Breast epithelium (tissue), 4 donors: ENCODE measurements at regions not wholly inside any gene's neighbourhood (a gene's known extent, or its start where the extent isn't known, plus 50 kb on each side); places are given as distances from the start of the nearest gene placed in this dataset.

Experiments
- DNase-seq, 2 donors: peaks; one replicate each; pipeline ENCODE4 v3.0.0-alpha.2; 2019; ENCODE audit warnings: low spot score in 2 of 2
- H3K27ac ChIP-seq, 2 donors: fragments of 200-600 bp; sonication (generic) in 1 of 2; one replicate each; pipeline ENCODE4 v1.5.1; 2016 to 2019; ENCODE audit warnings: mild to moderate bottlenecking in 1 of 2
- H3K27me3 ChIP-seq, 2 donors: fragments of 200-600 bp; sonication (generic) in 1 of 2; one replicate each; pipeline versions ENCODE4 v1.5.1 to v1.6.0; 2017 to 2019; ENCODE audit warnings: control low read depth in 1 of 2, mild to moderate bottlenecking in 1 of 2
- H3K36me3 ChIP-seq: fragments of 200-600 bp; one replicate; pipeline ENCODE4 v1.5.1; 2019
- H3K4me1 ChIP-seq, 2 donors: fragments of 200-600 bp; sonication (generic); one replicate each; pipeline ENCODE4 v1.5.1; 2016 to 2019; ENCODE audit warnings: control low read depth in 1 of 2
- H3K4me3 ChIP-seq, 3 donors: fragments of 200-600 bp; sonication (generic); 1 replicate in 2 of 3; 2 replicates in 1 of 3; pipeline ENCODE4 v1.5.1; 2016 to 2019; ENCODE audit warnings: mild to moderate bottlenecking in 3 of 3, moderate library complexity in 2 of 3
- H3K9me3 ChIP-seq, 2 donors: fragments of 200-600 bp; sonication (generic) in 1 of 2; one replicate each; pipeline ENCODE4 v1.5.1; 2016 to 2019; ENCODE audit warnings: control low read depth in 1 of 2
- CTCF ChIP-seq, 3 donors: fragments of 450-650 bp; IDR thresholded peaks; one replicate each; pipeline ENCODE4 v1.5.1; 2016 to 2017; ENCODE audit warnings: antibody characterized with exemption in 3 of 3, mild to moderate bottlenecking in 3 of 3, moderate library complexity in 3 of 3
- POLR2A ChIP-seq: fragments of 450-650 bp; IDR thresholded peaks from one replicate; pipeline ENCODE4 v1.6.1; 2016; ENCODE audit warnings: antibody characterized with exemption, mild to moderate bottlenecking, moderate library complexity
- POLR2AphosphoS5 ChIP-seq, 3 donors: sonication (generic); formaldehyde crosslinking; IDR thresholded peaks; one replicate each; pipeline ENCODE4 v1.6.1; 2017; ENCODE audit warnings: antibody characterized with exemption in 3 of 3
- intact Hi-C: fragments of 100-400 bp; cut with DNase I; formaldehyde crosslinking; loops from one replicate; pipeline ENCODE4 v1.15.1; 2023; ENCODE audit warnings: low total_unique reads

- H3K36me3 ChIP-seq: no peaks in the 10 kb centered on the region
- no peaks in the 10 kb centered on the region for H3K9me3 ChIP-seq
- H3K27ac ChIP-seq: no peak overlapping the region
- H3K27me3 ChIP-seq: no peaks in the 10 kb centered on the region
- DNase-seq: no peak
- intact Hi-C loops: no loop called here
- no peak overlapping the region for H3K4me3 ChIP-seq
- H3K4me1 ChIP-seq: no peaks in the 10 kb centered on the region
- TF ChIP-seq POLR2A (no peak), CTCF (IDR thresholded peaks at IDR 0.05) (no peak), POLR2AphosphoS5 (IDR thresholded peaks at IDR 0.05) (no peak)
Measured at GRCh38 chr15:37340438-37340837, 240.1 kb upstream of the MEIS2 start.

- intact Hi-C loops: no loop called here
- DNase-seq: no peak
Measured at GRCh38 chr15:37359101-37359892, 258.9 kb upstream of the MEIS2 start.

DNA sequence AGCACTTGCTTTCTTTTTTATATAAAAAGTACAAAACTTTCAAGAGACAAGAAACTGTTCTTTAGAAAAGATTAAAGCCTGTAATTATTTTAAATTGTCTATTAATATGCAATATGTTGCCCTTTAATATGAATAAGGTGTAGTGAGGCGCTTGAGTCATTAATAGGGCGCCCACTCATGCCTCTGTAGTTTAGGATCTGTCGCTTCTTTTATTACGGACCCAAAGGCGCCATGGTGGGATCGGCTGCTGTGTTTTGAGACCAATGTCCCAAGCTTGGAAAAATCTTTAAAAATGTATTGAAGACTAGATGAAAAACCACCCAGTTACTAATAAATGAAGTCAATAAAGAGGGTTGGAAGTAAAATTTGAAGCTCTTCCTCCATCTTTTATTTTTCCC, 259.5 kb upstream of the MEIS2 start:
- H3K27ac ChIP-seq: no peak overlapping the region
- H3K9me3 ChIP-seq: no peaks in the 10 kb centered on the region
- no peaks in the 10 kb centered on the region for H3K27me3 ChIP-seq
- no peaks in the 10 kb centered on the region for H3K4me1 ChIP-seq
- no peak for TF ChIP-seq POLR2A
- TF ChIP-seq POLR2AphosphoS5 (IDR thresholded peaks at IDR 0.05): no peak
- no peak for TF ChIP-seq CTCF (IDR thresholded peaks at IDR 0.05)
- intact Hi-C loops: no loop called here
- no peaks in the 10 kb centered on the region for H3K36me3 ChIP-seq
- H3K4me3 ChIP-seq: no peak overlapping the region
- DNase-seq: no peak

More at GRCh38 chr15:37359101-37359892, 258.9 kb upstream of the MEIS2 start:
- no peaks in the 10 kb centered on the region for H3K9me3 ChIP-seq
- no peak overlapping the region for H3K27ac ChIP-seq
- no peak overlapping the region for H3K4me3 ChIP-seq
- H3K36me3 ChIP-seq: no peaks in the 10 kb centered on the region
- H3K4me1 ChIP-seq: no peaks in the 10 kb centered on the region
- no peaks in the 10 kb centered on the region for H3K27me3 ChIP-seq
- no peak for TF ChIP-seq POLR2A

GRCh38 chr15:37360724-37361123, 260.4 kb upstream of the MEIS2 start:
- H3K4me1 ChIP-seq: no peaks in the 10 kb centered on the region
- H3K4me3 ChIP-seq: no peak overlapping the region
- H3K9me3 ChIP-seq: no peaks in the 10 kb centered on the region
- TF ChIP-seq POLR2AphosphoS5 (IDR thresholded peaks at IDR 0.05) (no peak), CTCF (IDR thresholded peaks at IDR 0.05) (no peak), POLR2A (no peak)
- no peak overlapping the region for H3K27ac ChIP-seq
- no peak for DNase-seq
- H3K36me3 ChIP-seq: no peaks in the 10 kb centered on the region
- H3K27me3 ChIP-seq: no peaks in the 10 kb centered on the region
- intact Hi-C loops: no loop called here

DNA sequence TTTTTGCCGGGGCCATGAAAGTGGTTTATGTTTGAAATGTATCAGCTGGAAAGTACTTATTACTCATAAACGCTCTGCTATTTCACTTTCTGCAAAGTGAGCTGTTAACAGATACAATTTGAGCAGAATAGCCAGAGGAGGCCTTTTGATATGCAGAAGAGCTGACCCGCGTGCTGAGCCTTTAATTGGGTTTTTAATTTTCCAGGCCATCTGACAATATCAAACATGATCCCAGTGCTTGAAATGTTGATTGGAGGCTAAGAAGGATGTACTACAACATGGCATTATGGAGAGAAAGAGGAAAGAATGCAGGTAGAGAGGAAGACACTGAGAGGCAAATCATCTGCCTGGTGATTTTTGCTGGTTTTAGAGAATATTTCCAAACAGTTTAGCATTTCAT, 261.3 kb upstream of the MEIS2 start:
- Histone ChIP-seq H3K4me3 (no peak overlapping the region), H3K9me3 (no peaks in the 10 kb centered on the region), H3K4me1 (no peaks in the 10 kb centered on the region), H3K27ac (no peak overlapping the region), H3K27me3 (no peaks in the 10 kb centered on the region), H3K36me3 (no peaks in the 10 kb centered on the region)
- intact Hi-C loops: no loop called here
- TF ChIP-seq POLR2AphosphoS5 (IDR thresholded peaks at IDR 0.05): no peak
- no peak for TF ChIP-seq CTCF (IDR thresholded peaks at IDR 0.05)
- no peak for TF ChIP-seq POLR2A
- DNase-seq: no peak
